GM04503 (cell line): ENCODE measurements at regions not wholly inside any gene's neighbourhood (a gene's known extent, or its start where the extent isn't known, plus 50 kb on each side); places are given as distances from the start of the nearest gene placed in this dataset.
A peak's percentile ranks its signal among the peaks of the same experiment; 100 is the strongest.
"Not testable (repeated sequence)": the region's sequence is repeated elsewhere in the genome, so short reads cannot be mapped to it uniquely, and the experiment has no call there.

Experiments
- DNase-seq: peaks from one replicate; pipeline ENCODE4 v3.0.0-alpha.2; 2012; ENCODE audit warnings: low read depth

- DNase-seq = no peak
These were observed 107.3 kb upstream of the PALMD start for GRCh38 chr1:99538618-99538956.

- no peak for DNase-seq
These were observed 106.8 kb upstream of the PALMD start for GRCh38 chr1:99539131-99539530.

GRCh38 chr1:99540744-99541143, 105.2 kb upstream of the PALMD start:
- DNase-seq = no peak

GRCh38 chr1:99544328-99544727, 101.6 kb upstream of the PALMD start:
- DNase-seq = no peak

GRCh38 chr1:99546432-99547416, 99.2 kb upstream of the PALMD start:
- no peak for DNase-seq

- no peak for DNase-seq
These were observed 96.8 kb upstream of the PALMD start for GRCh38 chr1:99548943-99549605.

GRCh38 chr1:99550198-99550597, 95.7 kb upstream of the PALMD start:
- DNase-seq = no peak

- DNase-seq = no peak
These were observed 93.9 kb upstream of the PALMD start for GRCh38 chr1:99551812-99552614.

GRCh38 chr1:99553301-99553700, 92.6 kb upstream of the PALMD start:
- DNase-seq = no peak

- DNase-seq = not testable (repeated sequence)
These were observed 92.1 kb upstream of the PALMD start for GRCh38 chr1:99553819-99554218.

- no peak for DNase-seq
These were observed 91.2 kb upstream of the PALMD start for GRCh38 chr1:99554727-99555126.

- peak; percentile 72 for DNase-seq
These were observed 88.2 kb upstream of the PALMD start for GRCh38 chr1:99557546-99558202.

GRCh38 chr1:99559166-99559565, 86.7 kb upstream of the PALMD start:
- DNase-seq = no peak

GRCh38 chr1:99560207-99561040, 85.5 kb upstream of the PALMD start:
- no peak for DNase-seq

GRCh38 chr1:99561952-99562351, 84.0 kb upstream of the PALMD start:
- no peak for DNase-seq

GRCh38 chr1:99565606-99566289, 80.2 kb upstream of the PALMD start:
- DNase-seq = no peak

GRCh38 chr1:99566290-99567021, 79.5 kb upstream of the PALMD start:
- DNase-seq = no peak

GRCh38 chr1:99570486-99571089, 75.3 kb upstream of the PALMD start:
- no peak for DNase-seq

GRCh38 chr1:99571092-99571734, 74.7 kb upstream of the PALMD start:
- DNase-seq = no peak
